ENCODE measurements at regions not wholly inside any gene's neighbourhood (a gene's known extent, or its start where the extent isn't known, plus 50 kb on each side); places are given as distances from the start of the nearest gene placed in this dataset.
"Not testable (repeated sequence)": the region's sequence is repeated elsewhere in the genome, so short reads cannot be mapped to it uniquely, and the experiment has no call there.

GRCh38 chr6:112437058-112437457, 89.9 kb downstream of the RFPL4B start:
- no peak for DNase-seq (ENCODE audit: low spot score)
- no peak for TF ChIP-seq CTCF (IDR thresholded peaks at IDR 0.05; ENCODE audit: extremely low read depth, missing control alignments)

GRCh38 chr6:112439010-112439409, 91.9 kb downstream of the RFPL4B start:
- no peak for TF ChIP-seq CTCF (IDR thresholded peaks at IDR 0.05; ENCODE audit: extremely low read depth, missing control alignments)
- DNase-seq (ENCODE audit: low spot score), result no peak

GRCh38 chr6:112439432-112439831, 92.3 kb downstream of the RFPL4B start:
- no peak for TF ChIP-seq CTCF (IDR thresholded peaks at IDR 0.05; ENCODE audit: extremely low read depth, missing control alignments)
- no peak for DNase-seq (ENCODE audit: low spot score)

- no peak for DNase-seq (ENCODE audit: low spot score)
- TF ChIP-seq CTCF (IDR thresholded peaks at IDR 0.05; ENCODE audit: extremely low read depth, missing control alignments), result no peak
These were observed 94.5 kb downstream of the RFPL4B start for GRCh38 chr6:112441607-112442006.

- no peak for TF ChIP-seq CTCF (IDR thresholded peaks at IDR 0.05; ENCODE audit: extremely low read depth, missing control alignments)
- no peak for DNase-seq (ENCODE audit: low spot score)
These were observed 96.3 kb downstream of the RFPL4B start for GRCh38 chr6:112443179-112444065.

- not testable (repeated sequence) for DNase-seq (ENCODE audit: low spot score)
These were observed 101.7 kb downstream of the RFPL4B start for GRCh38 chr6:112448786-112449185.

GRCh38 chr6:112450663-112451062, 103.5 kb downstream of the RFPL4B start:
- DNase-seq (ENCODE audit: low spot score), result no peak
- no peak for TF ChIP-seq CTCF (IDR thresholded peaks at IDR 0.05; ENCODE audit: extremely low read depth, missing control alignments)

- no peak for TF ChIP-seq CTCF (IDR thresholded peaks at IDR 0.05; ENCODE audit: extremely low read depth, missing control alignments)
- DNase-seq (ENCODE audit: low spot score), result no peak
These were observed 110.8 kb downstream of the RFPL4B start for GRCh38 chr6:112457886-112458285.

Measured in GM20000 (cell line).